Fibroblast of lung (primary cell): ENCODE measurements at regions not wholly inside any gene's neighbourhood (a gene's known extent, or its start where the extent isn't known, plus 50 kb on each side); places are given as distances from the start of the nearest gene placed in this dataset.

ENCODE experiments used
- DNase-seq, 2 donors: peaks; one replicate each; pipeline versions ENCODE4 v3.0.0 to v3.0.0-alpha.2; 2010; ENCODE audit warnings: low read depth in 2 of 2
- H2AFZ ChIP-seq: 2 replicates; pipeline ENCODE4 v1.5.1; 2012; ENCODE audit warnings: low read length, control low read depth, inconsistent platforms
- H3K27ac ChIP-seq: 2 replicates; pipeline ENCODE4 v1.5.1; 2011; ENCODE audit warnings: low read length, control low read depth; ENCODE audit not compliant: insufficient read depth
- H3K27me3 ChIP-seq: 2 replicates; pipeline ENCODE4 v1.5.1; 2011; ENCODE audit warnings: mild to moderate bottlenecking, low read length; ENCODE audit not compliant: control insufficient read depth, insufficient read depth
- H3K36me3 ChIP-seq: 2 replicates; pipeline ENCODE4 v1.5.1; 2011; ENCODE audit warnings: low read length; ENCODE audit not compliant: control insufficient read depth, insufficient read depth
- H3K4me1 ChIP-seq: 2 replicates; pipeline ENCODE4 v1.5.1; 2011; ENCODE audit warnings: low read length; ENCODE audit not compliant: control insufficient read depth, insufficient read depth; ENCODE audit errors: extremely low read depth
- H3K4me2 ChIP-seq: 2 replicates; pipeline ENCODE4 v1.5.1; 2011; ENCODE audit warnings: low read length, control low read depth; ENCODE audit not compliant: insufficient read depth; ENCODE audit errors: extremely low read depth
- H3K4me3 ChIP-seq, 4 experiments: fragments of 200-600 bp in 1 of 4; sonication (generic) in 1 of 4; replicated peaks in 1 of 4; 2 replicates each; pipeline ENCODE4 v1.5.1; 2011 to 2016; ENCODE audit warnings: low read length in 4 of 4, low read depth in 3 of 4, mild to moderate bottlenecking in 3 of 4, control low read depth in 2 of 4, inconsistent platforms in 1 of 4, mixed read lengths in 1 of 4; ENCODE audit not compliant: insufficient read depth in 1 of 4; ENCODE audit errors: control extremely low read depth in 1 of 4
- H3K79me2 ChIP-seq: 2 replicates; pipeline ENCODE4 v1.5.1; 2012; ENCODE audit warnings: mild to moderate bottlenecking, low read length, inconsistent platforms; ENCODE audit not compliant: control insufficient read depth, insufficient read depth
- H3K9ac ChIP-seq: 2 replicates; pipeline ENCODE4 v1.5.1; 2011; ENCODE audit warnings: mild to moderate bottlenecking, low read length, control low read depth; ENCODE audit not compliant: insufficient read depth
- H3K9me3 ChIP-seq: 2 replicates; pipeline ENCODE4 v1.5.1; 2012; ENCODE audit warnings: low read depth, low read length; ENCODE audit not compliant: control insufficient read depth, insufficient read depth
- H4K20me1 ChIP-seq: 2 replicates; pipeline ENCODE4 v1.5.1; 2011; ENCODE audit warnings: low read length; ENCODE audit not compliant: control insufficient read depth, insufficient read depth; ENCODE audit errors: extremely low read depth
- EZH2 ChIP-seq: IDR thresholded peaks from 2 replicates; pipeline ENCODE4 v1.5.1; 2012; ENCODE audit warnings: low read length, control low read depth, mild to moderate bottlenecking; ENCODE audit errors: missing control alignments
- TF ChIP-seq, protein P1 (sequence below), 2 donors: IDR thresholded peaks in 1 of 2; conservative IDR thresholded peaks in 1 of 2; 1 replicate in 1 of 2; 2 replicates in 1 of 2; pipeline ENCODE4 v1.5.1; 2011 to 2012; ENCODE audit warnings: low read length in 2 of 2, control low read depth in 1 of 2, inconsistent platforms in 1 of 2, low read depth in 1 of 2, mild to moderate bottlenecking in 1 of 2

DNA sequence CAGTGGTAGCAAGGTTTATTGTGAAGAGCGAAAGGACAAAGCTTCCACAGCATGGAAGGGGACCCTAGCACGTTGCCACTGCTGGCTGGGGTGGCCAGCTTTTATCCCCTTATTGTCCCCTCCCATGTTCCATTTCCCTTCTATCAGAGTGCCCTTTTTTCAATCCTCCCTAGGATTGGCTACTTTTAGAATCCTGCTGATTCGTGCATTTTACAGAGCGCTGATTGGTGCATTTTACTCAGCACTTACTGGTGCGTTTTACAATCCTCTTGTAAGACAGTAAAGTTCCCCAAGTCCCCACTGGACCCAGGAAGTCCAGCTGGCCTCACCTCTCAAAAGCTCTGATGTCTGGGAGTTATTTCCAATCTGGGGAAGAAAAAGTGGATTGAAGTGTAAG, 90.1 kb downstream of the CD8B2 start:
- Histone ChIP-seq H3K27ac (no peak overlapping the region), H2AFZ (no peak overlapping the region), H3K27me3 (peaks cover 7% of the 10 kb centered on the region), H3K9me3 (no peaks in the 10 kb centered on the region), H3K79me2 (no peaks in the 10 kb centered on the region), H3K4me3 (no peak overlapping the region), H4K20me1 (no peaks in the 10 kb centered on the region), H3K4me2 (no peak overlapping the region), H3K36me3 (no peaks in the 10 kb centered on the region), H3K4me1 (peaks cover under 1% of the 10 kb centered on the region), H3K9ac (no peak overlapping the region)
- TF ChIP-seq, protein P1, sequence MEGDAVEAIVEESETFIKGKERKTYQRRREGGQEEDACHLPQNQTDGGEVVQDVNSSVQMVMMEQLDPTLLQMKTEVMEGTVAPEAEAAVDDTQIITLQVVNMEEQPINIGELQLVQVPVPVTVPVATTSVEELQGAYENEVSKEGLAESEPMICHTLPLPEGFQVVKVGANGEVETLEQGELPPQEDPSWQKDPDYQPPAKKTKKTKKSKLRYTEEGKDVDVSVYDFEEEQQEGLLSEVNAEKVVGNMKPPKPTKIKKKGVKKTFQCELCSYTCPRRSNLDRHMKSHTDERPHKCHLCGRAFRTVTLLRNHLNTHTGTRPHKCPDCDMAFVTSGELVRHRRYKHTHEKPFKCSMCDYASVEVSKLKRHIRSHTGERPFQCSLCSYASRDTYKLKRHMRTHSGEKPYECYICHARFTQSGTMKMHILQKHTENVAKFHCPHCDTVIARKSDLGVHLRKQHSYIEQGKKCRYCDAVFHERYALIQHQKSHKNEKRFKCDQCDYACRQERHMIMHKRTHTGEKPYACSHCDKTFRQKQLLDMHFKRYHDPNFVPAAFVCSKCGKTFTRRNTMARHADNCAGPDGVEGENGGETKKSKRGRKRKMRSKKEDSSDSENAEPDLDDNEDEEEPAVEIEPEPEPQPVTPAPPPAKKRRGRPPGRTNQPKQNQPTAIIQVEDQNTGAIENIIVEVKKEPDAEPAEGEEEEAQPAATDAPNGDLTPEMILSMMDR (conservative IDR thresholded peaks at IDR 0.05 in 1 of 2, IDR thresholded peaks at IDR 0.05 in 1 of 2; ENCODE audit: low read depth in 1 of 2, low read length in 2 of 2) = no peak
- no peak for TF ChIP-seq EZH2
- DNase-seq = no peak

DNA sequence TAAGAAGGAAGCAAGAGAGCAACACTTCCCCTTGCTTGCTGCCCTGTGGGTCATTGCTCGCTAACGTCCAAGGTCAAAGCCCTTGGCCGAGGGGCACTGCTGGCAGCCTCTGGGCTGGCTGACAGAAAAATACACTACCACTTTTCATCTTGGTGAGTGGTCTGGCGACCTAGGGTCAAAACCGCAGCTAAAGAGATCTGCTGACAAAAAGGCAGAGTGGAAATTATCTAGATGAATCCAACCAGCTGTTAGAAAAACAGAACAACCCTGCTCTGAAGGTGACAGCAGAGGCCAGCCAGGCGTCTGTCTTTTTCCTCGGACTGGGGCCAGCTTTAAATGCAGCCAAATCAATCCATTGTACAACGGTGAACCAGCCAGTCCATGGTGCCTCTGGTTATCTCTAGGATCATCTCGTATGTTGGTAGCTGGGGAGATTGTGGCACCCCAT, 92.6 kb downstream of the CD8B2 start:
- H3K4me3 ChIP-seq = no peak overlapping the region
- no peaks in the 10 kb centered on the region for H4K20me1 ChIP-seq
- no peaks in the 10 kb centered on the region for H3K9me3 ChIP-seq
- H3K27ac ChIP-seq = no peak overlapping the region
- no peaks in the 10 kb centered on the region for H3K36me3 ChIP-seq
- peaks cover 3% of the 10 kb centered on the region for H3K4me1 ChIP-seq
- H3K79me2 ChIP-seq = no peaks in the 10 kb centered on the region
- H2AFZ ChIP-seq = no peak overlapping the region
- H3K4me2 ChIP-seq = no peak overlapping the region
- H3K27me3 ChIP-seq = peaks cover 7% of the 10 kb centered on the region
- TF ChIP-seq EZH2 = no peak
- TF ChIP-seq, protein P1 (conservative IDR thresholded peaks at IDR 0.05 in 1 of 2, IDR thresholded peaks at IDR 0.05 in 1 of 2; ENCODE audit: low read depth in 1 of 2, low read length in 2 of 2) = no peak
- no peak overlapping the region for H3K9ac ChIP-seq
- no peak for DNase-seq

DNA sequence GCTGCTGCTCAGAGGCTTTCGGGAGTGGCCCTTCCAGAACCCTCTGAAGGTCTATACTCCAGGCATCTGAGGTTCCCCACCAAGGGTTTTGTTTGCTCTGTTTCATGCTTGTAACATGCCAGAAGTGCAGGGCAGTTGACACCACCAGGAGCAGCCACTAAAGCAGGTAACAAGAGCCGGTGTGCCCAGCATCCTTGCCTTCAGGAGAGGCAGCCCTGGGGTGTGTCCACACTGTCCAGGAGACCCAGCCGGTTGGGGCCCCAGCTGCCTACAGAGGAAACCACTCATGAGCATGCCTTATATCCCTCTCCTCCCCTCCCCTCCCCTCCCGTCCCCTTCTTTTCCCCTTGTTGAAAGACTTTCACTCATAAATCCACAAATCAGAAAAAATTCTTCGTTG, 93.1 kb downstream of the CD8B2 start:
- no peak for TF ChIP-seq EZH2
- TF ChIP-seq, protein P1 (conservative IDR thresholded peaks at IDR 0.05 in 1 of 2, IDR thresholded peaks at IDR 0.05 in 1 of 2; ENCODE audit: low read depth in 1 of 2, low read length in 2 of 2) = no peak
- peaks cover 3% of the 10 kb centered on the region for H3K4me1 ChIP-seq
- H4K20me1 ChIP-seq = no peaks in the 10 kb centered on the region
- no peak overlapping the region for H3K4me2 ChIP-seq
- no peak overlapping the region for H3K9ac ChIP-seq
- no peak overlapping the region for H3K4me3 ChIP-seq
- no peaks in the 10 kb centered on the region for H3K36me3 ChIP-seq
- H3K79me2 ChIP-seq = no peaks in the 10 kb centered on the region
- H3K9me3 ChIP-seq = no peaks in the 10 kb centered on the region
- H3K27me3 ChIP-seq = peaks cover 7% of the 10 kb centered on the region
- H3K27ac ChIP-seq = no peak overlapping the region
- no peak overlapping the region for H2AFZ ChIP-seq
- DNase-seq = no peak
